Glutamatergic neuron (in vitro differentiated cells): ENCODE measurements at regions not wholly inside any gene's neighbourhood (a gene's known extent, or its start where the extent isn't known, plus 50 kb on each side); places are given as distances from the start of the nearest gene placed in this dataset.
"Not testable (repeated sequence)": the region's sequence is repeated elsewhere in the genome, so short reads cannot be mapped to it uniquely, and the experiment has no call there.

Source experiments
- DNase-seq: peaks from one replicate; pipeline ENCODE4 v3.0.0; 2022
- H3K27ac Mint-ChIP-seq: one replicate; pipeline ENCODE4 v1.8.0; 2020; ENCODE audit warnings: mild to moderate bottlenecking, mixed read lengths, inconsistent platforms; ENCODE audit not compliant: unreplicated experiment
- H3K27me3 Mint-ChIP-seq: one replicate; pipeline ENCODE4 v1.8.0; 2020; ENCODE audit warnings: mild to moderate bottlenecking, moderate library complexity, mixed read lengths, inconsistent platforms; ENCODE audit not compliant: unreplicated experiment
- H3K36me3 Mint-ChIP-seq: one replicate; pipeline ENCODE4 v1.8.0; 2020; ENCODE audit warnings: mild to moderate bottlenecking, mixed read lengths, inconsistent platforms; ENCODE audit not compliant: unreplicated experiment
- H3K4me1 Mint-ChIP-seq: one replicate; pipeline ENCODE4 v1.8.0; 2020; ENCODE audit warnings: mild to moderate bottlenecking, low read depth, mixed read lengths, inconsistent platforms; ENCODE audit not compliant: unreplicated experiment
- H3K4me3 Mint-ChIP-seq: one replicate; pipeline ENCODE4 v1.8.0; 2020; ENCODE audit warnings: mild to moderate bottlenecking, mixed read lengths, inconsistent platforms; ENCODE audit not compliant: unreplicated experiment
- H3K9me3 Mint-ChIP-seq: one replicate; pipeline ENCODE4 v1.8.0; 2020; ENCODE audit warnings: mild to moderate bottlenecking, moderate library complexity, mixed read lengths, inconsistent platforms; ENCODE audit not compliant: unreplicated experiment
- CTCF ChIP-seq: fragments of 200-600 bp; sonication (generic); IDR thresholded peaks from one replicate; pipeline ENCODE4 v1.5.0; 2021; ENCODE audit not compliant: partially characterized antibody, unreplicated experiment

- DNase-seq, result no peak
- Mint-ChIP-seq H3K4me3 (no peak overlapping the region), H3K27me3 (no peaks in the 10 kb centered on the region), H3K9me3 (no peaks in the 10 kb centered on the region), H3K4me1 (no peaks in the 10 kb centered on the region), H3K36me3 (no peaks in the 10 kb centered on the region), H3K27ac (no peak overlapping the region)
- no peak for TF ChIP-seq CTCF
Measured at GRCh38 chr1:227420147-227420546, 101.9 kb upstream of the CDC42BPA start.

GRCh38 chr1:227417756-227418480 is 99.6 kb upstream of the CDC42BPA start:
- Mint-ChIP-seq H3K4me1 (no peaks in the 10 kb centered on the region), H3K27ac (no peak overlapping the region), H3K27me3 (no peaks in the 10 kb centered on the region), H3K4me3 (no peak overlapping the region), H3K9me3 (no peaks in the 10 kb centered on the region), H3K36me3 (no peaks in the 10 kb centered on the region)
- DNase-seq, result no peak
- TF ChIP-seq CTCF, result no peak

- H3K36me3 Mint-ChIP-seq, result no peaks in the 10 kb centered on the region
- no peaks in the 10 kb centered on the region for H3K9me3 Mint-ChIP-seq
- TF ChIP-seq CTCF, result no peak
- H3K4me1 Mint-ChIP-seq, result no peaks in the 10 kb centered on the region
- H3K27me3 Mint-ChIP-seq, result no peaks in the 10 kb centered on the region
- H3K27ac Mint-ChIP-seq, result no peak overlapping the region
- H3K4me3 Mint-ChIP-seq, result no peak overlapping the region
- DNase-seq, result no peak
Measured at GRCh38 chr1:227416156-227416830, 98.0 kb upstream of the CDC42BPA start.

- DNase-seq, result no peak
- H3K36me3 Mint-ChIP-seq, result no peaks in the 10 kb centered on the region
- H3K9me3 Mint-ChIP-seq, result no peaks in the 10 kb centered on the region
- no peak for TF ChIP-seq CTCF
- no peaks in the 10 kb centered on the region for H3K4me1 Mint-ChIP-seq
- no peak overlapping the region for H3K4me3 Mint-ChIP-seq
- no peaks in the 10 kb centered on the region for H3K27me3 Mint-ChIP-seq
- H3K27ac Mint-ChIP-seq, result no peak overlapping the region
Measured at GRCh38 chr1:227415115-227415790, 97.0 kb upstream of the CDC42BPA start.

- H3K9me3 Mint-ChIP-seq, result no peaks in the 10 kb centered on the region
- DNase-seq, result no peak
- no peak overlapping the region for H3K4me3 Mint-ChIP-seq
- H3K27me3 Mint-ChIP-seq, result peaks cover 1% of the 10 kb centered on the region
- no peaks in the 10 kb centered on the region for H3K36me3 Mint-ChIP-seq
- no peak overlapping the region for H3K27ac Mint-ChIP-seq
- no peak for TF ChIP-seq CTCF
- H3K4me1 Mint-ChIP-seq, result no peaks in the 10 kb centered on the region
Measured at GRCh38 chr1:227411066-227411465, 92.8 kb upstream of the CDC42BPA start.

- not testable (repeated sequence) for H3K4me1 Mint-ChIP-seq, H3K27ac Mint-ChIP-seq, H3K9me3 Mint-ChIP-seq, H3K27me3 Mint-ChIP-seq, H3K4me3 Mint-ChIP-seq, DNase-seq, H3K36me3 Mint-ChIP-seq
Measured at GRCh38 chr1:227406332-227406731, 88.0 kb upstream of the CDC42BPA start.
